HG02642 (cell line): ENCODE measurements at regions not wholly inside any gene's neighbourhood (a gene's known extent, or its start where the extent isn't known, plus 50 kb on each side); places are given as distances from the start of the nearest gene placed in this dataset.
"Not testable (repeated sequence)": the region's sequence is repeated elsewhere in the genome, so short reads cannot be mapped to it uniquely, and the experiment has no call there.

ENCODE experiments used
- ATAC-seq: cut with Tn5 transposase; IDR thresholded peaks from one replicate; pipeline ENCODE4 v1.9.1; 2021; ENCODE audit warnings: mild to moderate bottlenecking; ENCODE audit not compliant: unreplicated experiment, poor library complexity

GRCh38 chr1:184181044-184181443 is 129.5 kb downstream of the TSEN15 start:
- ATAC-seq = no peak

- ATAC-seq = no peak
Observed at GRCh38 chr1:184183919-184184318, 132.4 kb downstream of the TSEN15 start.

GRCh38 chr1:184184614-184185013 is 133.1 kb downstream of the TSEN15 start:
- ATAC-seq = not testable (repeated sequence)

GRCh38 chr1:184185347-184185746 is 133.8 kb downstream of the TSEN15 start:
- ATAC-seq = no peak

GRCh38 chr1:184186167-184186566 is 134.6 kb downstream of the TSEN15 start:
- ATAC-seq = no peak

- no peak for ATAC-seq
Observed at GRCh38 chr1:184187097-184187496, 135.6 kb downstream of the TSEN15 start.

GRCh38 chr1:184188037-184188436 is 136.5 kb downstream of the TSEN15 start:
- no peak for ATAC-seq

- no peak for ATAC-seq
Observed at GRCh38 chr1:184189361-184189760, 137.8 kb downstream of the TSEN15 start.

GRCh38 chr1:184190616-184191015 is 139.1 kb downstream of the TSEN15 start:
- ATAC-seq = no peak

GRCh38 chr1:184191181-184191621 is 139.7 kb downstream of the TSEN15 start:
- ATAC-seq = no peak

- ATAC-seq = no peak
Observed at GRCh38 chr1:184192796-184193195, 141.3 kb downstream of the TSEN15 start.

- no peak for ATAC-seq
Observed at GRCh38 chr1:184193451-184193850, 141.9 kb downstream of the TSEN15 start.

GRCh38 chr1:184194236-184194635 is 142.7 kb downstream of the TSEN15 start:
- no peak for ATAC-seq

GRCh38 chr1:184195722-184196121 is 144.2 kb downstream of the TSEN15 start:
- not testable (repeated sequence) for ATAC-seq

- no peak for ATAC-seq
Observed at GRCh38 chr1:184197831-184198230, 146.3 kb downstream of the TSEN15 start.

- ATAC-seq = no peak
Observed at GRCh38 chr1:184199036-184199435, 147.5 kb downstream of the TSEN15 start.

- ATAC-seq = no peak
Observed at GRCh38 chr1:184199438-184200085, 148.0 kb downstream of the TSEN15 start.

GRCh38 chr1:184208622-184209021 is 157.1 kb downstream of the TSEN15 start:
- ATAC-seq = no peak

GRCh38 chr1:184210031-184210430 is 158.5 kb downstream of the TSEN15 start:
- no peak for ATAC-seq

GRCh38 chr1:184210862-184211261 is 159.3 kb downstream of the TSEN15 start:
- ATAC-seq = no peak

GRCh38 chr1:184212649-184213314 is 161.3 kb downstream of the TSEN15 start:
- ATAC-seq = no peak

GRCh38 chr1:184214128-184214527 is 162.6 kb downstream of the TSEN15 start:
- ATAC-seq = no peak
